Type B pancreatic cell (in vitro differentiated cells): ENCODE measurements at regions not wholly inside any gene's neighbourhood (a gene's known extent, or its start where the extent isn't known, plus 50 kb on each side); places are given as distances from the start of the nearest gene placed in this dataset.

Experiments used
- DNase-seq: peaks from one replicate; pipeline ENCODE4 v3.0.0; 2021; ENCODE audit warnings: mixed read lengths; ENCODE audit not compliant: unreplicated experiment; ENCODE audit errors: extremely low spot score
- H3K27ac Mint-ChIP-seq: 2 replicates; pipeline ENCODE4 v1.8.0; 2021; ENCODE audit warnings: mild to moderate bottlenecking, mixed read lengths
- H3K27me3 Mint-ChIP-seq: 2 replicates; pipeline ENCODE4 v1.8.0; 2021; ENCODE audit warnings: mixed read lengths
- H3K36me3 Mint-ChIP-seq: 2 replicates; pipeline ENCODE4 v1.8.0; 2021; ENCODE audit warnings: mixed read lengths
- H3K4me1 Mint-ChIP-seq: one replicate; pipeline ENCODE4 v1.8.0; 2021; ENCODE audit warnings: mixed read lengths; ENCODE audit not compliant: unreplicated experiment
- H3K4me3 Mint-ChIP-seq: 2 replicates; pipeline ENCODE4 v1.8.0; 2021; ENCODE audit warnings: mild to moderate bottlenecking, mixed read lengths
- H3K9me3 Mint-ChIP-seq: 2 replicates; pipeline ENCODE4 v1.8.0; 2021; ENCODE audit warnings: mixed read lengths
- CTCF ChIP-seq: fragments of 200-600 bp; sonication (generic); conservative IDR thresholded peaks from 2 replicates; pipeline ENCODE4 v1.5.0; 2021; ENCODE audit warnings: antibody characterized with exemption, mild to moderate bottlenecking

GRCh38 chr17:71163121-71163812 lies 957.6 kb upstream of the SOX9 start:
- Mint-ChIP-seq H3K9me3 (no peaks in the 10 kb centered on the region), H3K36me3 (no peaks in the 10 kb centered on the region), H3K27ac (no peak overlapping the region), H3K4me1 (peaks cover 10% of the 10 kb centered on the region), H3K4me3 (peak overlapping the region; percentile 35), H3K27me3 (peaks cover 9% of the 10 kb centered on the region)
- no peak for TF ChIP-seq CTCF
- no peak for DNase-seq

GRCh38 chr17:71163813-71164122 lies 957.1 kb upstream of the SOX9 start:
- no peak for TF ChIP-seq CTCF
- no peaks in the 10 kb centered on the region for H3K9me3 Mint-ChIP-seq
- peaks cover 9% of the 10 kb centered on the region for H3K27me3 Mint-ChIP-seq

DNA sequence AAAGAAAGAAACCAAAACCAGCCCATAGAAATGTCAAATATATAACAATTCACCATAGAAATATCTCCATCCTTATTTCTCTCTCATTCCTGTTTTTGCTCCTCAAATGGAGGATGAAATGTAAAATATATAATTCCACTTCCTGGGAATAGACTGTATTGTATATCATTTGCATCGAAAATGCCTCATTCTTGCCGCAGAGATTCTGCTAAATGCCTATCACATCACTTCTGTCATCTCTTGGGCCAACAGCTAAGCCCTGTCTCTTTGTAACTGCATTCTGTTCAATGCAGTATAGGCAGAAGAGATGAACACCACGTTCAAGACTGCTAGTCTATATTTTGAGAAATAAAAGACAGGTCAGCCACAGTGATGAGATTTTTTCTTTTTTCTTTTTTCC lies 956.3 kb upstream of the SOX9 start:
- no peaks in the 10 kb centered on the region for H3K9me3 Mint-ChIP-seq
- DNase-seq = no peak
- peaks cover 10% of the 10 kb centered on the region for H3K4me1 Mint-ChIP-seq
- H3K27me3 Mint-ChIP-seq = peaks cover 9% of the 10 kb centered on the region
- no peak overlapping the region for H3K27ac Mint-ChIP-seq
- no peaks in the 10 kb centered on the region for H3K36me3 Mint-ChIP-seq
- no peak overlapping the region for H3K4me3 Mint-ChIP-seq
- TF ChIP-seq CTCF = no peak

More at GRCh38 chr17:71163813-71164122, 957.1 kb upstream of the SOX9 start:
- no peak overlapping the region for H3K27ac Mint-ChIP-seq
- H3K4me3 Mint-ChIP-seq = peak overlapping the region; percentile 35
- no peak for DNase-seq
- H3K36me3 Mint-ChIP-seq = no peaks in the 10 kb centered on the region
- H3K4me1 Mint-ChIP-seq = peaks cover 10% of the 10 kb centered on the region

GRCh38 chr17:71166311-71166710 lies 954.5 kb upstream of the SOX9 start:
- Mint-ChIP-seq H3K27ac (no peak overlapping the region), H3K4me1 (peaks cover 10% of the 10 kb centered on the region), H3K36me3 (no peaks in the 10 kb centered on the region), H3K9me3 (no peaks in the 10 kb centered on the region), H3K4me3 (no peak overlapping the region), H3K27me3 (peaks cover 9% of the 10 kb centered on the region)
- no peak for TF ChIP-seq CTCF
- DNase-seq = no peak

DNA sequence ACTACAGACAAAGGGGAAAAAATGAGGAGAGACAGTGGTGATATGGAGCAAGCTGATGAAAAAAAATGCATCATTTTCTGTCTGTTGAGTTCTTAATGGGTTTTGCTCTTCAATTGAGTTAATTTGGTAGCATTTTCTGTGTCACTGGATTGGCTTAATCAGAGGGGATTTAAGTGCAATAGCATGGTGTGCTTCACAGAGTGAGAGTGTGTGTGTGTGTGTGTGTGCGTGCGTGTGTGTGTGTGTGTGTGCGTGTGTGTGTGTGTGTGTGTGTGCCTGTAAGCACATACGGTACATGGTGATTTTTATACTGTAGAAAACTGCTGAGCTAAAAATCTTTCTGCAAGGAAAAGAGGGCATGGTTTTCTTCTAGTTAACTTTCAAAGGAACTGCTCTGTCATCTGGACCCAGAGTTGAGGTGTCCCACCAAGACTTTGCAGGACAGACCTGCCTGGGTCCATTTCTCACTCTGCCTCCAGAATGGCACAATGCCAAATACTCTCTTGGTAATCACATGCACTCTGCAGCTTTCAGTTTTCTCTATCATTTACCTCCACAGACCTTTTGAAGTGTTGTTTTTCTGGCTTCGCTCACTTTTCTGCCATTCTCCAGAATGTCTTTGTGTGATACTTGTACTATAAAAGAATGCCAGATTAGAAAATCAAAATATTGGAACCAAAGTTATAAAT lies 952.6 kb upstream of the SOX9 start:
- no peaks in the 10 kb centered on the region for H3K36me3 Mint-ChIP-seq
- DNase-seq = no peak
- no peak overlapping the region for H3K4me3 Mint-ChIP-seq
- peaks cover 10% of the 10 kb centered on the region for H3K4me1 Mint-ChIP-seq
- H3K27ac Mint-ChIP-seq = peak overlapping the region; percentile 25
- peaks cover 9% of the 10 kb centered on the region for H3K27me3 Mint-ChIP-seq
- H3K9me3 Mint-ChIP-seq = no peaks in the 10 kb centered on the region
- TF ChIP-seq CTCF = no peak
